Neural crest cell (in vitro differentiated cells): ENCODE measurements at regions not wholly inside any gene's neighbourhood (a gene's known extent, or its start where the extent isn't known, plus 50 kb on each side); places are given as distances from the start of the nearest gene placed in this dataset.

Experiments
- DNase-seq: peaks from one replicate; pipeline ENCODE4 v3.0.0; 2021; ENCODE audit warnings: low read depth, mixed read lengths, low spot score
- H3K27ac Mint-ChIP-seq: one replicate; pipeline ENCODE4 v1.8.0; 2021; ENCODE audit warnings: mild to moderate bottlenecking, mixed read lengths; ENCODE audit not compliant: unreplicated experiment
- H3K27me3 Mint-ChIP-seq: 2 replicates; pipeline ENCODE4 v1.8.0; 2021; ENCODE audit warnings: low read depth, mild to moderate bottlenecking, mixed read lengths
- H3K36me3 Mint-ChIP-seq: 2 replicates; pipeline ENCODE4 v1.8.0; 2021; ENCODE audit warnings: low read depth, mild to moderate bottlenecking, mixed read lengths
- H3K4me1 Mint-ChIP-seq: 2 replicates; pipeline ENCODE4 v1.8.0; 2021; ENCODE audit warnings: mixed read lengths
- H3K4me3 Mint-ChIP-seq: one replicate; pipeline ENCODE4 v1.8.0; 2021; ENCODE audit warnings: mild to moderate bottlenecking, mixed read lengths
- H3K9me3 Mint-ChIP-seq: 2 replicates; pipeline ENCODE4 v1.8.0; 2021; ENCODE audit warnings: mixed read lengths
- CTCF ChIP-seq: fragments of 200-600 bp; sonication (generic); conservative IDR thresholded peaks from 2 replicates; pipeline ENCODE4 v1.5.0; 2021; ENCODE audit warnings: antibody characterized with exemption, mild to moderate bottlenecking

GRCh38 chr3:109597444-109597843, 260.1 kb upstream of the DPPA4 start:
- TF ChIP-seq CTCF = no peak
- H3K4me1 Mint-ChIP-seq = no peaks in the 10 kb centered on the region
- peaks cover 3% of the 10 kb centered on the region for H3K36me3 Mint-ChIP-seq
- H3K27ac Mint-ChIP-seq = no peak overlapping the region
- no peak overlapping the region for H3K4me3 Mint-ChIP-seq
- no peaks in the 10 kb centered on the region for H3K27me3 Mint-ChIP-seq
- H3K9me3 Mint-ChIP-seq = peaks cover 11% of the 10 kb centered on the region
- DNase-seq = no peak

- Mint-ChIP-seq H3K4me1 (no peaks in the 10 kb centered on the region), H3K36me3 (no peaks in the 10 kb centered on the region), H3K9me3 (peaks cover 8% of the 10 kb centered on the region), H3K27ac (no peak overlapping the region), H3K27me3 (no peaks in the 10 kb centered on the region), H3K4me3 (no peak overlapping the region)
- no peak for DNase-seq
- TF ChIP-seq CTCF = no peak
Observed at GRCh38 chr3:109607897-109608296, 270.6 kb upstream of the DPPA4 start.

- DNase-seq = no peak
- no peak overlapping the region for H3K4me3 Mint-ChIP-seq
- no peak for TF ChIP-seq CTCF
- no peaks in the 10 kb centered on the region for H3K4me1 Mint-ChIP-seq
- H3K36me3 Mint-ChIP-seq = no peaks in the 10 kb centered on the region
- peaks cover 3% of the 10 kb centered on the region for H3K9me3 Mint-ChIP-seq
- H3K27me3 Mint-ChIP-seq = no peaks in the 10 kb centered on the region
- H3K27ac Mint-ChIP-seq = no peak overlapping the region
Observed at GRCh38 chr3:109608574-109608973, 271.2 kb upstream of the DPPA4 start.

- H3K27me3 Mint-ChIP-seq = no peaks in the 10 kb centered on the region
- no peaks in the 10 kb centered on the region for H3K4me1 Mint-ChIP-seq
- no peak overlapping the region for H3K4me3 Mint-ChIP-seq
- DNase-seq = no peak
- H3K36me3 Mint-ChIP-seq = no peaks in the 10 kb centered on the region
- H3K9me3 Mint-ChIP-seq = peaks cover 7% of the 10 kb centered on the region
- TF ChIP-seq CTCF = no peak
- H3K27ac Mint-ChIP-seq = no peak overlapping the region
Observed at GRCh38 chr3:109618766-109619378, 281.5 kb upstream of the DPPA4 start.

- no peaks in the 10 kb centered on the region for H3K36me3 Mint-ChIP-seq
- no peak overlapping the region for H3K27ac Mint-ChIP-seq
- H3K27me3 Mint-ChIP-seq = no peaks in the 10 kb centered on the region
- no peak for TF ChIP-seq CTCF
- peaks cover 3% of the 10 kb centered on the region for H3K9me3 Mint-ChIP-seq
- DNase-seq = no peak
- H3K4me1 Mint-ChIP-seq = no peaks in the 10 kb centered on the region
- H3K4me3 Mint-ChIP-seq = no peak overlapping the region
Observed at GRCh38 chr3:109631897-109632296, 294.6 kb upstream of the DPPA4 start.
